ENCODE measurements at regions not wholly inside any gene's neighbourhood (a gene's known extent, or its start where the extent isn't known, plus 50 kb on each side); places are given as distances from the start of the nearest gene placed in this dataset.

DNA sequence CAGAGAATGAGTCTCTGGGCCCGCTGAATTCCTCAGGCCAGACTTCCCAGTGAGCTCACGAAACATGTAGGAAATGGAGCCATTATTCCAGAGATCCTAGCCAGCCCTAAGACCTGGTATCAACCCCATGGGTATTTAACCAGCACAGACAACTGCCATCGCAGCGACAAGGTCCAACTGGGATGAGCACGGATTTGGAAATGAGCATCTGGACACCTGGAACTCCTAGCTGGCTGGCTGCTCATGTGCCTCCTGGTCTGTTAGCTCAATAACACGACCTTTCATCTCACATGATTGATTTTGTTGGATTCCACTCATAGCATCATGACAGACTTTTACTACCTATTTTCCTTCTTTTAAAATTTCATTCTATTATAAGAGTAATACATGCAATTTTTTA is 51.0 kb downstream of the POU3F3 start:
- H3K27ac ChIP-seq (replicated peaks) = no peak overlapping the region
- no peak for TF ChIP-seq SPI1 (IDR thresholded peaks at IDR 0.05; ENCODE audit: borderline replicate concordance, low read depth)
- TF ChIP-seq, protein P1, sequence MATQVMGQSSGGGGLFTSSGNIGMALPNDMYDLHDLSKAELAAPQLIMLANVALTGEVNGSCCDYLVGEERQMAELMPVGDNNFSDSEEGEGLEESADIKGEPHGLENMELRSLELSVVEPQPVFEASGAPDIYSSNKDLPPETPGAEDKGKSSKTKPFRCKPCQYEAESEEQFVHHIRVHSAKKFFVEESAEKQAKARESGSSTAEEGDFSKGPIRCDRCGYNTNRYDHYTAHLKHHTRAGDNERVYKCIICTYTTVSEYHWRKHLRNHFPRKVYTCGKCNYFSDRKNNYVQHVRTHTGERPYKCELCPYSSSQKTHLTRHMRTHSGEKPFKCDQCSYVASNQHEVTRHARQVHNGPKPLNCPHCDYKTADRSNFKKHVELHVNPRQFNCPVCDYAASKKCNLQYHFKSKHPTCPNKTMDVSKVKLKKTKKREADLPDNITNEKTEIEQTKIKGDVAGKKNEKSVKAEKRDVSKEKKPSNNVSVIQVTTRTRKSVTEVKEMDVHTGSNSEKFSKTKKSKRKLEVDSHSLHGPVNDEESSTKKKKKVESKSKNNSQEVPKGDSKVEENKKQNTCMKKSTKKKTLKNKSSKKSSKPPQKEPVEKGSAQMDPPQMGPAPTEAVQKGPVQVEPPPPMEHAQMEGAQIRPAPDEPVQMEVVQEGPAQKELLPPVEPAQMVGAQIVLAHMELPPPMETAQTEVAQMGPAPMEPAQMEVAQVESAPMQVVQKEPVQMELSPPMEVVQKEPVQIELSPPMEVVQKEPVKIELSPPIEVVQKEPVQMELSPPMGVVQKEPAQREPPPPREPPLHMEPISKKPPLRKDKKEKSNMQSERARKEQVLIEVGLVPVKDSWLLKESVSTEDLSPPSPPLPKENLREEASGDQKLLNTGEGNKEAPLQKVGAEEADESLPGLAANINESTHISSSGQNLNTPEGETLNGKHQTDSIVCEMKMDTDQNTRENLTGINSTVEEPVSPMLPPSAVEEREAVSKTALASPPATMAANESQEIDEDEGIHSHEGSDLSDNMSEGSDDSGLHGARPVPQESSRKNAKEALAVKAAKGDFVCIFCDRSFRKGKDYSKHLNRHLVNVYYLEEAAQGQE (IDR thresholded peaks at IDR 0.05; ENCODE audit: insufficient replicate concordance, low read depth) = no peak
- no peak for TF ChIP-seq POLR2AphosphoS5 (IDR thresholded peaks at IDR 0.05; ENCODE audit: low read depth)
- TF ChIP-seq, protein P2, sequence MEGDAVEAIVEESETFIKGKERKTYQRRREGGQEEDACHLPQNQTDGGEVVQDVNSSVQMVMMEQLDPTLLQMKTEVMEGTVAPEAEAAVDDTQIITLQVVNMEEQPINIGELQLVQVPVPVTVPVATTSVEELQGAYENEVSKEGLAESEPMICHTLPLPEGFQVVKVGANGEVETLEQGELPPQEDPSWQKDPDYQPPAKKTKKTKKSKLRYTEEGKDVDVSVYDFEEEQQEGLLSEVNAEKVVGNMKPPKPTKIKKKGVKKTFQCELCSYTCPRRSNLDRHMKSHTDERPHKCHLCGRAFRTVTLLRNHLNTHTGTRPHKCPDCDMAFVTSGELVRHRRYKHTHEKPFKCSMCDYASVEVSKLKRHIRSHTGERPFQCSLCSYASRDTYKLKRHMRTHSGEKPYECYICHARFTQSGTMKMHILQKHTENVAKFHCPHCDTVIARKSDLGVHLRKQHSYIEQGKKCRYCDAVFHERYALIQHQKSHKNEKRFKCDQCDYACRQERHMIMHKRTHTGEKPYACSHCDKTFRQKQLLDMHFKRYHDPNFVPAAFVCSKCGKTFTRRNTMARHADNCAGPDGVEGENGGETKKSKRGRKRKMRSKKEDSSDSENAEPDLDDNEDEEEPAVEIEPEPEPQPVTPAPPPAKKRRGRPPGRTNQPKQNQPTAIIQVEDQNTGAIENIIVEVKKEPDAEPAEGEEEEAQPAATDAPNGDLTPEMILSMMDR (IDR thresholded peaks at IDR 0.05; ENCODE audit: insufficient read depth, low read length) = no peak
- TF ChIP-seq GABPA (IDR thresholded peaks at IDR 0.05; ENCODE audit: low read depth) = no peak
- no peak overlapping the region for H3K4me3 ChIP-seq (replicated peaks; ENCODE audit: insufficient read depth, low read length)
- H3K27me3 ChIP-seq (ENCODE audit: insufficient read depth, poor library complexity, severe bottlenecking) = no peaks in the 10 kb centered on the region
- DNase-seq (ENCODE audit: low read depth in 1 of 2, low spot score in 1 of 2) = no peak

DNA sequence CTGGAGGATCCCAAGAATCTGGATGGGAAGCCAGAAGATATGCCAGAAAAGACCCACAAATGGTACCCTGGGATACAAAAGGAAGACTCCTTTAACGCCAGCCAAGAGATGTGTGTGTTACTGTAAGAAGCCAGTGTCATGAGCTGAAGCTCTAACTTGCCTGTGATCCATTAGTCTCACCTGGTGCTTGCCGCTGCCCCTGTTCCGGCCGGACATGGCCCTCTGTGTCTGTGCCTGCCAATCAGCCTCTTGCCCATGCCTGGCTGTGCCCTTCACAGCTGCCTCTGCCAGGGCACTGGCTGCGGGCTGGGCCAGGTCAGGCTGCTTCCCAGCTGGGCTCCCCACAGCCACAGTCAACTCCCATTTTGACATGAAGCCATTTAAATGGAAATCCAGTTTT is 55.4 kb downstream of the POU3F3 start:
- TF ChIP-seq POLR2AphosphoS5 (IDR thresholded peaks at IDR 0.05; ENCODE audit: low read depth) (no peak), SPI1 (IDR thresholded peaks at IDR 0.05; ENCODE audit: borderline replicate concordance, low read depth) (no peak), GABPA (IDR thresholded peaks at IDR 0.05; ENCODE audit: low read depth) (no peak)
- TF ChIP-seq, protein P2 (IDR thresholded peaks at IDR 0.05; ENCODE audit: insufficient read depth, low read length) = no peak
- TF ChIP-seq, protein P1 (IDR thresholded peaks at IDR 0.05; ENCODE audit: insufficient replicate concordance, low read depth) = no peak
- DNase-seq (ENCODE audit: low read depth in 1 of 2, low spot score in 1 of 2) = no peak
- no peak overlapping the region for H3K27ac ChIP-seq (replicated peaks)
- H3K4me3 ChIP-seq (replicated peaks; ENCODE audit: insufficient read depth, low read length) = no peak overlapping the region
- H3K27me3 ChIP-seq (ENCODE audit: insufficient read depth, poor library complexity, severe bottlenecking) = no peaks in the 10 kb centered on the region

DNA sequence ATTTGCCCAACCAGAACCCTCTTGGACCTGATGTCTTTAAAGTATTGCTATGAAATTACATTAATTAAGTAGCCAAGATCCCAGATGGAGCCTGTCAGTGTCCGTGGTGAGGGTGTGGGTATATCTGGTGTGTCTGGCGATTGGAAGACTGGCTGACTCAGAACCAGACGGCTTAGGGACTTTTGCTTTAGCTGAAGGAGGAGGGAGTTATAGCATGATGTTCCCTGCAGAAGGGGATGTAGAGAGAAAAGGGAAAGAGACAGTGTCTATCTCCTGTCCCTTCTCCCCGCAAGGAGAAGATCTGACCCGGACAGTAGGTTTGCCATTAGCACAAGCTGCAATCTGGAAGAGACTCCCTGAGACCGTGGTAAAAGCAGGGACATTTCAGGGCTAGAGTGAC is 60.6 kb downstream of the POU3F3 start:
- Histone ChIP-seq H3K27ac (replicated peaks) (no peak overlapping the region), H3K27me3 (ENCODE audit: insufficient read depth, poor library complexity, severe bottlenecking) (peaks cover 2% of the 10 kb centered on the region), H3K4me3 (replicated peaks; ENCODE audit: insufficient read depth, low read length) (no peak overlapping the region)
- DNase-seq (ENCODE audit: low read depth in 1 of 2, low spot score in 1 of 2) = no peak
- TF ChIP-seq, protein P2 (IDR thresholded peaks at IDR 0.05; ENCODE audit: insufficient read depth, low read length) = no peak
- TF ChIP-seq SPI1 (IDR thresholded peaks at IDR 0.05; ENCODE audit: borderline replicate concordance, low read depth) = no peak
- TF ChIP-seq GABPA (IDR thresholded peaks at IDR 0.05; ENCODE audit: low read depth) = no peak
- TF ChIP-seq, protein P1 (IDR thresholded peaks at IDR 0.05; ENCODE audit: insufficient replicate concordance, low read depth) = no peak
- TF ChIP-seq POLR2AphosphoS5 (IDR thresholded peaks at IDR 0.05; ENCODE audit: low read depth) = no peak

All from HL-60 (cell line).